Fibroblast of peridontal ligament (primary cell): ENCODE measurements at regions not wholly inside any gene's neighbourhood (a gene's known extent, or its start where the extent isn't known, plus 50 kb on each side); places are given as distances from the start of the nearest gene placed in this dataset.
"Not testable (repeated sequence)": the region's sequence is repeated elsewhere in the genome, so short reads cannot be mapped to it uniquely, and the experiment has no call there.

Experiments
- DNase-seq: peaks from one replicate; pipeline ENCODE4 v3.0.0-alpha.2; 2010; ENCODE audit errors: extremely low read depth

DNA sequence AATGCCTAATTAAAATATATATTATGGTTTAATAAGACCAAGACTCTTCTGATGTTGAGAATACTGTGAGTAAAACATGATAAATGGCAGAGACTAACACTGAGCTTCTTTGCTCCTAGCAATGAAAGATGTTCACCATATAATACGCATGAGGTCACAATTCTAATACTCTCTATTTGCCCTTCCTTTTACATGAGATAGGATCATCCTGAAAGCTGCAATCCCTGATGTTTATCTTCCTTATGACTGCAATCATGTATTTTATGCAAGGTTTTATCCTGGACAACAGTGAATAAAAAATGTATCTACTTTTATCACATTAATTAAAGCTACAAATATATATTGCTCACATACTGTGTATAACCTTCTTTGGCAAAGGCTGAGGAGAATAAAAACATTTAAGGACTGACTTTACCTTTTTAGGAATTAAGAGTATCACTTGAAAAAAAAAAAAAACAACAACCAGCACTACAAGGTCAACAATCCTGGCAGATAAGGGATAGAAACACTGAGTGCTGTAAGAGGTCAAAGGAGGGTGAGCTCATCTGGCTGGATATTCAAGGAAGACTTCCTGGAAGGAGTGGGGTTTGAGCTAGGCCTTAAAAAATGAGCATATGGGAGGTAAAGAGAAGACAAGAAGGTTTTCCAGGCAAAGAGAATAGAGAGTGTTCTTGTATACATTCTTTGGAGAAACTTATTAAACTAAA, 99.9 kb downstream of the AREG start:
- DNase-seq: no peak

DNA sequence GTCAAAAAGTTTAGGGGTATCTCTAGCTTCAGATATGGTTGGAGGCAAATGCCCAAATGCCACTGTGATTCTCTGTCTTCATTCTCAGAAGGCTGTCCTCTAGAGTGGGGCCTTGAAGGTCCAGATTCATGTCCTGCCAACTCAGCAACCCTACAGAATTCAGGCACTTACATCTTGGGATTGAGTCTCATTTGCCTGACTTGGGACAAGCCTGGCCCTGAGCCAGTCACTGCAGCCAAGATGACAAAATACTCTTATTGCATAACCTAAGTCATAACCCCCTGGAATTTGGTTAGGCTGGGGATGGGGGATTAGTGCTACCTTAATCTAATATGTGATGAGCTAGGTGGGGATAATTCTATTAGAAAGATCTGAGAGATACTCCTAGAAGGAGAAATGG, 100.5 kb downstream of the AREG start:
- DNase-seq: no peak

DNA sequence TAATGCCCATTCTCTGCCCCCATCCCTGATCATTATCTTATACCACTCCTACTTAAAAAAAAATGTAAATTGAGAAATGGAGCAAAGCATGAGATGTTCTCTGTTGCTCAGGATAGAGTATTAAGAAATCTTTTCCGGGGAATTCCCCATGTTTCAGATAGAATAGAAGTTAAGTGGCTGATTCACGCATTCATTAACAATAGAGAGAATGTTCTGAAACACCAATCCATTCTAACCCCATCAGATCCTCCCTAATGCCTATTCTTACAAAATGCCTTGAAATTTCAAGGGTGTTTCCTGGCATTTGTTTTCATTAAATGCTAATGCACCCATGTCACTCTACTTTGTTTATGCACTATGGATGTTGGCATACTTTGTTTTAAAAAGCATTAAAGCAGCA, 101.1 kb downstream of the AREG start:
- DNase-seq: no peak

DNA sequence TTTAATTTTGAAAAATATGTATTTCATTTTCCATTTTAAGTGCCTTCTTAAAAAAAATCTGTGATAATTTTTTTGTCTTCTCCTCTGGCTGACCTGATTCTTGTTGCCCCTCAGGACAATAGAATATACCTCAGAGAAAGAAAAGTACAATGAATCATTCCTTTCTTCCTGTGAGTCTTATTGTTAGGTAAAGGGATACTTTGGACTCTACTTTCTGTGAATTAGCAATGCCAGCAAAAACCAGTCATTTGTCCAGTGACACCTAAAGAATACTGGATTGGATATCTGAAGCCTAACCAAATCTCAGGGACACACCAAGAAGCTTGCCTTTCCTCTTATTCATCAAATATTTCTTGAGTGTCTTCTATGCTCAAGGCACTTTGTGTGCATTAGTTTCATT, 102.1 kb downstream of the AREG start:
- DNase-seq: no peak

DNA sequence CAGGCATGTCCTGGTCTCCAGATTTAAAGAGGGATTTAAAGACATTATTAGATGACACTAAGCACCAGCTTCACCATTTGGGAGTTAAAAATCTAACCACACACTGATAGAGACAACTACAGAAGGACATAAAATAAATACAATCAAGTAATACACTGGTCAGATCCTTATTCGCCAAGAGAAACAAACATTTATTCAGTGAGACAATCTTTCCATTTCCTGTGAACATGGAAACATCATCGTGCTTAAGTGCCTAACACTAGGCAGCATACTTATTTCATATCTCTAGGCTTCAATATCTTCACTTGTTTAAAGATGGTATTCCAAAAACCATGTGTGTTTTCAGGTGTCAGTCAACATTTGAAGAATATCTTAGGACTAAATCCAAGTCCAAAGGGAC, 103.6 kb downstream of the AREG start:
- no peak for DNase-seq

DNA sequence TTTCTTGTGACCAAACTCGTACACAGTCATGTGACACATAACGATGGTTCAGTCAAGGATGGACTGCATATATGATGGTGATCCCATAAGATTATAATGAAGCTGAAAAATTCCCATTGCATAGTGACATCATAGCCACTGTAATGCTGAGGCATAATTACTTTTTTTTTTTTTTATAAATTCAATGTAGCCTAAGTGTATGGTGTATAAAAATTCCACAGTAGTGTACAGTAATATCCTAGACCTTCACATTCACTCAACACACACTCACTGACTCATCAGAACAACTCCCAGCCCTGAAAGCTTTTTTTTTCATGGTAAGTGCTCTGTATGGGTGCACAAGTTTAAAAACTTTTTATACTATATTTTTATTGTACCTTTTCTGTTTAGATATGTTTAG, 105.0 kb downstream of the AREG start:
- DNase-seq: peak; percentile 33

DNA sequence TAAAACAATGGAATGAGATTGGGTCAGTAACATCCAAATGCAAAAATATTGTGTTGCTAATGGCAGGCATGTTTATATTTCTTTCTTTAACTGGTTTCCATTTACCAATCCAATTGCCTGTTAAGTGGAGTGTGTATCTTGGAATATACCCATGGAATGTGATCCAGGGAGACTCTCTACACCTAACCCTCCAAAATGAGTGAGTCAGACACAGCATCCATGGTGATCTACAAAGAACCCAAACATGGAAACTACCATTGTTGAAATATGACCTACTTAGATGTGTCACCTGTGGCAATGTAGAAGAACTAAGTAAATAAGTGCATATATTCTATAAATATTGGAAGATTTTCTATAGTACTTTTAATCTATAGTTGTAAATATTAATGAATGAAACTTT, 110.3 kb downstream of the AREG start:
- DNase-seq: peak; percentile 76

DNA sequence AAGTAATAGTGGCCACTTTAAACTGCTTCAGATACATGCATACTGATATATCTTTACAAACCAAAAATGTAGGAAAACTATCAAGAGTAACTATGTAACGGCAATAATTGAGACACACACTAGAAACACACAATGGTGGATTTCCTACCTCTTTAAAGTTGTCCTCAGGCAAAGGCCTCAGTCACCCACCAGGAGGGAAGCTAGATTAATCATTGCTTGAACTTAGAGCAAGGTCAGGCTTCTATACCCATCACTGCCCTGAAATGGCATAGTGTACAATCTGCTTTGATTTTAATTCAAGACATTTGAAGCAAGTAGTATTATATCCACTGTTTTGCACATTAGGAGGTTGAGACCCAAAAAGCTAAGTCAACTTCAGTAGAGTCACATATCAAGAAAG, 110.9 kb downstream of the AREG start:
- no peak for DNase-seq

DNA sequence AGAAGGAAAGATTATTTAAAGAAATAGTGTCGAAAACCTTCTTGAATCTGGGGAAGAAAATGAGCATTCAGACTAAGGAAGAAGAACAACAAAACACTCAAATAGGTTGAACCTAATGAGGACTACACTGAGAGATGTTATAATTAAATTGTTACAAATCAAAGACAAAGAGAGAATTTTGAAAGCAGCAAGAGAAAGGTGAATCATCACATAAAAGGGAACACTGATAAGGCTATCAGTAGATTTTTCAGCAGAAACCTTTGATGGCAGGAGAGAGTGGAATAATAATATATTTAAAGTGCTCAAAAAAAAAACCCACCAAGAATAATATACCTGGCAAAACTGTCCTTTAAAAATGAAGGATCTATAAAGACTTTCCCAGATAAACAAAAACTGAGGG, 114.9 kb downstream of the AREG start:
- DNase-seq: no peak

DNA sequence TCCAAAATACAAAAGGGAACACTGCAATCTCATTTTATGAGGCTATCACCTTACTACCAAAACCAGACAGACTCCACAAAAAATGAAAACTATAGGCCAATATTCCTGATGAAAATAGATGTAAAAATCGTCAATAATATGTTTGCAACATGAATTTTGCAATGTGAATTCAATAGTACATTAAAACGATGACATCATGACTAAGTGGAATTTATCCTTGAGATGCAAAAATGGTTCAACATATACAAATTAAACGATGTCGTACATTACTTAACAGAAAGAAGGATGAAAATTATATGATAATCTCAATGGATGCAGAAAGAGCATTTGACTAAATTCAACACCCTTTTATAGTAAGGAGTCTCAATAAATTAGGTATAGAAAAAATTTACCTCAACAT, 123.0 kb downstream of the AREG start:
- no peak for DNase-seq

DNA sequence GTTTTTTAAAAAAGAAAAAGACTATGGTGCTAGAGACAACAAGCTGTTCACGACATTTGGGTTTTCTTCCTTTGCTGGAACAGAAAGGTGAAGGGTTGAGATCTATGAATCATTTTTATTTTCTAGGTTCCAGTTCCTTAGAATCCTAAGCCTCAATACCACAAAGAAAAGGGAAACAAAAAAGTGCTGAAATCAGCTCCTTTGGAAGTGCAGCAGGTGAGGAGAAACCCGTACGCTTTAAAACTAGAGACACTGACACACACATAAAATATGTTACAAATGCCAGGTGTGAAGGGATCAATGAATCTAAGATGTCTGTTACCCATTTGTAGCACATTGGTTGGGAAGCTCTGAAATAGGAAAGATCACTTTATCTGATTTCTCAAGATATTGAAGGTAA, 125.2 kb downstream of the AREG start:
- no peak for DNase-seq

DNA sequence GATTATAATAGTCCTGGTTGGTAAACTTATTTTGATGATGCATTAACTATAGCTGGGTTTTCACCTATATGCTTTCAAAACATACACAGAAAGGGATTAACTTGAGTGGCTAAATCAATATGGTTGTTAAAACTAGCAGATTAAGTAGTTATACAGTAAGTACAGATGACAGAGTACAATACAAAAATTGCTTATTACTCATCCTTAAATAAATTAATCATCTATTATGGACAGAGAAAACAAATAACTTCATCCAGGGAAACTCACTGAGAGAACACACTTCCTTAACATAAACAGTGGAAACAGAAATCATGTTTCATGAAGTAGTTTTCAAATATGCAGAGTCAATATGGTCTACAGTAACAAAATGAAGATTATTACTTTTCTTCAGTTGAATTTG, 133.4 kb downstream of the AREG start:
- DNase-seq: no peak

DNA sequence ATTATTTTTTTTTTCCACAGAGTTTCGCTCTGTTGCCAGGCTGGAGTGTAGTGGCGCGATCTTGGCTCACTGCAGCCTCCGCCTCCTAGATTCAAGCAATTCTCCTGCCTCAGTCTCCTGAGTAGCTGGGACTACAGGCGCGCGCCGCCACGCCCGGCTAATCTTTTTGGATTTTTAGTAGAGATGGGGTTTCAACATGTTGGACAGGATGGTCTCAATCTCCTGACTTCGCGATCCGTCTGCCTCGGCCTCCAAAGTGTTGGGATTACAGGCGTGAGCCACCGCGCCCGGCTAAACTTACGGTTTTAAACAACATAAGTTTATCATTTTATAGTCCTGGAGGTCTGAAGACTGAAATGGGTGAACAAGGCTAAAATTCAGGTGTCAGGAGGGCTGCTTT, 133.9 kb downstream of the AREG start:
- not testable (repeated sequence) for DNase-seq

DNA sequence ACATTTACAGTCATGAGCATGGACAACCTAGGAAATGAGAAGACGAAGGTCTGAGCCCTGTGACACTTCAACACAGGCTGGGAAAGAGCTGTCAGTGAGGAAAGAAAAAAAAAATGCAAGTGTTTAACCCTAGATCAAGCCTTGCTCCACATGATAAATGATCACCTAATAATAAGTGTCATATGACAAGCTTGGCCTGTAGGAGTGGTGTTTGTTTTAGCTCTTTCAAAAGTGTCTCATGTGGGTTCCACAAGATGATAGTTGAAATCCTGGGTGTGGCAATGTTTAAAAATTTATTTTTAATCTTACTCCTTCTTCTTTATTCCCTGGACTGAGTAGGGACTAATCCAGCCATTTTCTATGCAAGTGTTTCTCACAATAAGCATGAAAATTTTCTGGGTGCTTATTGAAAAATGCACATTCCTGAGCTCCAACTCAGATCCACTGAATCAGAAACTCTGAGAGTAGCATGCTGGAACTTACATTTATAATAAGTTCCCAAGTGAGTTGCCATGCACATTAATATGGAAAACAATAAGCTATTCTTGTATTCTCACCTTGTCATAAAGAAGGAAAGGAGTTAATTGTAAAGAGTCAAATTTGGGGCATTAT, 138.3 kb downstream of the AREG start:
- peak; percentile 35 for DNase-seq

DNA sequence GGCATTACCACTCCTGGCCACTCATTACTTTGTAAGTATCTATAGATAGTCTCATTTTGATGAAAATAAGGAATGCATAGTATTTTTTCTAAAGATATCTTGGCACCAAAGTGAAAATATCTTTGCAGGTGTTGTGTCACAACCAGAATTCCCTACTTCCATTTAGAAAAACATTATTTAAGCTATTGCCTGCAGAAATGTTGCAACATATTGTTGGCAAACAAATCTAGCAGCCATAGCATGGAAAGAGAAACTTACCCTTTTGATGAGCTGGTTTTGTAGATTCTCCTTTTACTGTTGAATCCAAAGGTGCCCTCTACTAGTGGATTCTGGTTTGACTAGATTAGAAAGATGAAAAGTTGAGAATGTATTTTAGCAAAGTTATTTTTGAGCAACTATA, 138.8 kb downstream of the AREG start:
- peak; percentile 29 for DNase-seq

DNA sequence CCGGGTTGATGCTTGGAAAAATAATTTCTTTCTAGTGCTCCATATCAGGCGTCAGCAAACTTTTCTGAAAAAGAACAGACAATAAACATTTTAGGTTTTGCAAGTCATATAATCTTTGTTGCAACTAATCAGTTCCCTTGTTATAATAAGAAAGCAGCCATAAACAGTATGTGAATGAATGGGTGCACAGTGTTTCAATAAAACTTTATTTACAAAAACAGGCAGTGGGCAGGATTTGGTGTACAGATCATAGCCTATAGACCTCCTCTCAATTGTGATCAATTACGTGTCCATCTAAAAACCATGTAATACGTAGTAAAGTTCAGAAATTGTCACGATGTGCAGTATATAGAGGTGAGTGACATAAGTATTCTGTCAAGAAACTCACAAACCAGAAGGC, 143.4 kb downstream of the AREG start:
- DNase-seq: no peak

DNA sequence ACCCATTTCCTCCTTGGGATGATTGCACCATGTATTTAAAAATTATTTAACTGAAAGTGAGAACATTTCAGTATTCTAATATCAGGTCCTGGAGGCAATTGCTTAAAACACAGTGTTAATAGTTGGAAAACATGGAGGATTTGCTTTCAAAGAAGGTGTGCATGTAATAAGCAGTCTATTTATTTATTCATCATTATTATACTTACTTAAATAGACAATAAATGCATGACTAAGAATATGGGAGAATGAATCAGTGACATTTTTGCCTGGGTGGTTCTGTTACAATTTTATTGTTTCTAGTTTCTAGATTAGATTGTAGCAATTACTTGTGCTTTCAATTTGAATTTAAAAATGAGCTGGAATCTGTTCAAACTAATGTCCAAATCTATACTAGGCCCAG, 145.5 kb downstream of the AREG start:
- DNase-seq: no peak

DNA sequence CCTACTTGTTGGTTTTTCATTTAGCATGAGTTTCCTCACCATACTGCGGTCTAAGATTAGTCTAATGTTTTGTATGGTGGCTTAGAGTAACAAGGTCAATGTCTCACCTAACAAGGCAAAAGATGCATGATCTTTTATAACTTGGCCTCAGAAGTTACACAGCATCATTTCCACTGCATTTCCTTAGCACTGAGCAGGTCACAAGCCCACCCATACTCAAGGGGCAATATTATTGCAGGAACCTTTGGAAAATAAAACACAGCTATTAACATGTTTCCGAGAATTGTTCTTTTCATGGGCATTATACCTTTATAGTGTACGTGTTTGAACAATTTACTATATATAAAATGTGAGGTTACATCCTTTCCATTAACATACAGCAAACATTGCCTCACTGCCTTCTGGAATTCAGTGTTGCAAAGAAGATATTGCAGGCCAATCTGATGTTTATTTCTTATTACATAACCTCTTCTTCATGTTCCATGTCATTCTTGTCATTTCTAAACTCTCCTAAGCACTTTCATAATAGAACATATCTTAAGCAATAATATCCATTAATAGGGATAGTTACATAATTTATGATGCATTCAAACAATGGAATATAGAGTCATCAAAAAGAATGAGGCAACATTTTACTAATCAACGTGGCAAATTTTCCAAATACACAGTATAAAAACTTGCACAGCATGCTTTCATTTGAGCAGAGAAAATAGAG, 153.8 kb downstream of the AREG start:
- no peak for DNase-seq

DNA sequence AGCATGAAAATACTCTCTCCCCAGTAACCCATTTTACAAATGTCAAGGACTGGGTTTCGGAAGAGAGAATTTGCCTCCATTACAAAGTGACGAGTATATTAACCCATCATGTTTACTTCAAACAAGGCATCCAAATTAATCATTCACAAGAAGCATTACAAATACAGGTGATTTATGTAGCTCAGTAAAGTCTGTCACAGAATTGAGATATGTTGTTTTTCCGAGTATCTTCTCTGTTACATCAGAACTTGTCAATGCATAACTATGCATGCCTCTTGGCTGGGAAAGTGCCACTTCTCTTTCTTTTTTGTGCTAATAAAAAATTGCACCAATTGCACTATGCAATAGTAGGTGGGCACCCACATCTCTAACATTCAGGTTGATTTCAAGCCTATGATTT, 158.2 kb downstream of the AREG start:
- DNase-seq: no peak

DNA sequence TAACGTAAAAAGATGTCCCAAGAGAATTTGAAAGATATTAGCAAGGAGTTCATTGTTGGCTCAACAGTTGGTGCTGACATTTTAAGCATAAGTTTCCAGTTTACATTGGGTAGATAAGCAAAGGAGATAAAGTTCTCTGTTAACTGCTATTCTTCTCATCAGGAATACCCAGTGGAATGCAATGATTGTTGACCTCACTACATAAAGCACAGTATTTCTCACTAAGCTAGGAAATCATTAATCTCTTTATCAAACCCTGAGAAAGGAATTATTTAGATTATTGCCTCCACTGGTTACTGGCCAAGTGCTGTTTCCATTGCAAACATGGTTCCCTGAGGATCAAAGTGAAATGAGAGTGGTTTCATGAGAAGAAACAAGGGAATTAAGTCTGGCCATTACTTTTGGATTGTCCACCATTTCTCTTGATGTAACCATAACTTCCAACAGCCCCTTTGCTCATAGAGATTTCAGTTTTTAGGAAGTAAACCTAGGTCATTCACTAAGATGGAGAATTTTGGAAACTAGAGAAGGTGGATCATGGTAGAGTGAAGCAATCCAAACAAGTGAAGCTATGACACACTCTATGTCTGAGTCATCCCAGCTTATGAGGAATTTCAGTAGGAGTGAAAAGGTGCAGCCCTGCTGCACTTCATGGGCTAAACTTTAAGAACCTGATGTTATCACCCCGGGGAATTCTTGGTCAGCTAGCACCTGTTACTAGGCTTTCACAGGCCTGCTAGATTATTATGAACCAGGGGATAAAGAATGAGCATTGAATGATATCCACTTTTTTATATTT, 163.4 kb downstream of the AREG start:
- peak; percentile 24 for DNase-seq

DNA sequence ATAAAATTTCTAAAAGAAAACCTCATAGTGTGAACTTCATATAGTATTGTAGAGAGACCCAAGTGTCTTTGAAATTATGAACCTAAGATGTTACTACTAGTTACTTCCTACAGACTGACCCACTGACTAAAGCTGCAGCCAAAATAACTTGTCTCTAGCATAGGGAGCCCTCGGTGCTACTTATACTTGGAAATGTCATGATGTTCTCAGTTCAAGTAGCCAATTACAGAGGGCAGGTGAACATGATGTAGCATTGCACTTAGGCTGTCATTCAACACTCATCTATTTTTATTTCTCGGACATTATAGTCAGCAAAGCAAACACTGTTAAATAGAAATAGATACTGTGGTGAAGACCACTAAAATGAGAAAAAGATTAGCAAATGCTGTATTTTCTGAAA, 165.6 kb downstream of the AREG start:
- DNase-seq: no peak

DNA sequence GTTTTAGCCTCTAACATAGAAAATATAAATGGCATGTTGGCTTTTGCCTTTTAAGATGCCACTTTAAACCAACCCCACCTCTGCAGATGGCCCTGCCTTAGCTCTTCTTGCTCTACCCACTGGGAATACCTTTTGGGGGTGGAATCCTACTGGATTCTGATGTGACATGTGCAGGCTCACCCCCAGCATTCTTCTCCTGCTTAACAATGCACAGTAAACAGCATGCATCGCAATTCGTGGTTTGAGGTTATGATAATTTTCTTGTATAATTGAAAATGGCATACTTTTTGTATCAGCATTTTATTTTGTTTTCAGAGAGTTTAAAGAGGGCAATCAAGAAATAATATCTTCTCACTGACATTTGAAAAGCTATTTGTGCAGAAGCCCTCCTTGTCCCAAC, 167.9 kb downstream of the AREG start:
- DNase-seq: no peak

DNA sequence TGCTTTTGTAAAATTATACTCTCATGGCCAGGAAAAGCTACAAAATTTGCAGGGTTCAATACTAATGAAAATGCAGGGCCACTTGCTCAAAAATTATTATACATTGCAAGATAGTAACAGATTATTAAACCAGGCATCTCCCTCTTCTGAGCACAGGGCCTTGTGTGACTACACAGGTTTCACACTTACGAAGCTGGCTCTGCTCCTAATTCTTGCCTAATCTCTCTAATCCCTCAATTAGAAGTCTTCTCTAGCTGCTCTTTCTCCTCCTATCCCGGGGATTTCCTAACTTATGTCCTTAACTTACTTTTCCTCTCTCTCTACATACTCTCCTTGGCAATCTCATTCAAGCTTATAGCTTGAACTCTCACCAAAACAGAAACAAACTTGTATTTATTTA, 168.3 kb downstream of the AREG start:
- no peak for DNase-seq
